ENCODE measurements at regions not wholly inside any gene's neighbourhood (a gene's known extent, or its start where the extent isn't known, plus 50 kb on each side); places are given as distances from the start of the nearest gene placed in this dataset.

- Histone ChIP-seq H3K79me1 (ENCODE audit: low read depth in 1 of 2, low read length in 2 of 2) (no peaks in the 10 kb centered on the region), H2BK20ac (ENCODE audit: low read depth, low read length) (no peak overlapping the region), H2AK5ac (ENCODE audit: low read depth, low read length) (no peak overlapping the region), H2BK120ac (ENCODE audit: low read depth, low read length) (no peak overlapping the region), H4K5ac (ENCODE audit: low read depth, low read length) (no peak overlapping the region), H3K56ac (ENCODE audit: extremely low read depth, insufficient read depth, low read length) (no peak overlapping the region), H4K20me1 (ENCODE audit: insufficient read depth, low read length) (no peaks in the 10 kb centered on the region), H4K8ac (ENCODE audit: low read depth in 2 of 2, low read length in 2 of 2) (no peak overlapping the region), H3K27ac (ENCODE audit: insufficient read depth, low read length) (no peak overlapping the region), H2BK15ac (ENCODE audit: low read depth, low read length) (no peak overlapping the region), H3K9ac (ENCODE audit: low read depth, low read length) (no peak overlapping the region), H3K27me3 (ENCODE audit: control insufficient read depth, insufficient read depth, low read length) (peaks cover 32% of the 10 kb centered on the region), H3K14ac (replicated peaks; ENCODE audit: low read depth, low read length) (no peak overlapping the region), H3K4me2 (ENCODE audit: low read depth, low read length) (no peak overlapping the region), H3K23ac (ENCODE audit: low read depth, low read length) (no peak overlapping the region; the same call in 1 of the 2 replicates), H3K18ac (ENCODE audit: low read depth, low read length) (no peak overlapping the region), H4K91ac (ENCODE audit: insufficient read depth, low read depth, low read length) (no peak overlapping the region), H2AFZ (replicated peaks; ENCODE audit: low read length, poor library complexity) (no peak overlapping the region), H3K9me1 (ENCODE audit: insufficient read depth, low read length) (no peaks in the 10 kb centered on the region; the same call in 1 of the 2 replicates), H3K4me3 (ENCODE audit: insufficient read depth, low read depth, low read length) (no peak overlapping the region), H3K4ac (ENCODE audit: low read depth, low read length) (no peak overlapping the region), H2AK9ac (replicated peaks; ENCODE audit: low read depth, low read length, poor library complexity) (no peak overlapping the region), H3K36me3 (ENCODE audit: control insufficient read depth, insufficient read depth, low read length) (no peaks in the 10 kb centered on the region), H3K4me1 (ENCODE audit: control insufficient read depth, insufficient read depth, low read length) (no peaks in the 10 kb centered on the region), H3K9me3 (ENCODE audit: control insufficient read depth, insufficient read depth, low read length) (no peaks in the 10 kb centered on the region), H2BK5ac (ENCODE audit: low read depth, low read length, poor library complexity, severe bottlenecking) (no peak overlapping the region)
- ChIA-PET CTCF (no interaction called here), POLR2A (ENCODE audit: unreplicated experiment) (no interaction called here)
- in situ Hi-C loops (cut with MboI; ENCODE audit: low sequenced_read_pairs) = no loop called here
- ATAC-seq (ENCODE audit: low read depth) (no peak), DNase-seq (no peak)
- no CpG with 5 or more reads among the region's 2 CpGs for WGBS, 2 experiments (ENCODE audit: extremely low coverage in 2 of 2, insufficient read length in 1 of 2)
- dilution Hi-C loops (cut with HindIII; ENCODE audit: low sequenced_read_pairs, unreplicated experiment) = no loop called here
- BruUV-seq (replicated peaks) = no TSS peak
- intact Hi-C loops (cut with micrococcal nuclease) = no loop called here
- TF ChIP-seq ELK1 (IDR thresholded peaks at IDR 0.05; ENCODE audit: borderline replicate concordance, low read depth, low read length) (no peak), RFX5 (IDR thresholded peaks at IDR 0.05; ENCODE audit: low read depth, low read length) (no peak), SMC3 (IDR thresholded peaks at IDR 0.05; ENCODE audit: low read depth, low read length) (no peak), POLR2A (IDR thresholded peaks at IDR 0.05; ENCODE audit: low read depth, low read length) (no peak), RCOR1 (IDR thresholded peaks at IDR 0.05; ENCODE audit: insufficient replicate concordance, low read length) (no peak), MAZ (IDR thresholded peaks at IDR 0.05; ENCODE audit: borderline replicate concordance, low read depth, low read length) (no peak)
These were observed 131.5 kb upstream of the PRMT8 start for GRCh38 chr12:3359478-3359877.

All from IMR-90 (cell line).